GM19023 (cell line): ENCODE measurements at regions not wholly inside any gene's neighbourhood (a gene's known extent, or its start where the extent isn't known, plus 50 kb on each side); places are given as distances from the start of the nearest gene placed in this dataset.

Experiments
- ATAC-seq: cut with Tn5 transposase; IDR thresholded peaks from one replicate; pipeline ENCODE4 v1.9.1; 2021; ENCODE audit warnings: mild to moderate bottlenecking, moderate library complexity; ENCODE audit not compliant: unreplicated experiment

GRCh38 chr17:71402007-71402406 is 718.8 kb upstream of the SOX9 start:
- ATAC-seq, result no peak

DNA sequence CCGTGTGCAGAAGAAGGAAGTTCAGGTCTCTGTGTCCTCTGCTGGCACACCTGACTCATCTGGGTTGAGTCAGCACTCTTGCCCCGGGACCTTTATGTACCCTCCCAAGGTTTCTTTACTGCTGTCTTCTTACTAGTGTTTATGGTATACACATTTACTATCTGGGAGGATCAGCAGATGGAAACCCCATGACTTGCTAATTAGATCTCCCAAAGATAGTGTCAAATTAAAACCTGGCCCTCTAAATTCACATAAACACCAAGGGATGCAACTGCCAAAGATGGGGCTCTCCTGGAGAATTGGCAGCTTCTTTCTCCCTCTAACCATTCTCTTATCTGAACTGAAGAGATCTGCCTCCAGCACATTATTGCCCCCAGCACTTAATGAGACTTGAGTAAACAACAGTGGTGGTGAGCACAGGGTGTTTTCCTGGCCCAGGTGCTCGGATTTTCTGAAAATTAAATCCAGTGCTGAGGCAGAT is 718.1 kb upstream of the SOX9 start:
- ATAC-seq, result no peak

- no peak for ATAC-seq
Measured at GRCh38 chr17:71405101-71405500, 715.7 kb upstream of the SOX9 start.

DNA sequence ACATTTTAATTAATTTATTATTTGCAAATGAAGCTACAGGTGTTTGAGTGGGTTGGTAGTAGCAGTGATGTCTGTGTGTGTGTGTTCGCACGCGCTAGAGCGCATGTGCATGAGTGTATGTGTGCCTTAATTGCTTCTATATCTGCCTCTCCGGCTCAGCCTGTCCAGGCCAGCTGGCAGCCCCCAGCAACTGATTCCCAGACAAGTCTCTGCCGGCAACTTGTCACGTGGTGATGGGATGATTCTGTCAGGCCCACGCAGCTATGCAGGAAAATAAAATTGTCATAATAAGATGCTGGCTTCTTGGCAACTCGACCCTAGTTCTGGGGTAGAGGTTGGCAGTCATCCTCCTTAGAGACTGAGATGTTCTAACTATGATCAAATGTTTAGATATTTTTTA is 712.8 kb upstream of the SOX9 start:
- ATAC-seq, result no peak

DNA sequence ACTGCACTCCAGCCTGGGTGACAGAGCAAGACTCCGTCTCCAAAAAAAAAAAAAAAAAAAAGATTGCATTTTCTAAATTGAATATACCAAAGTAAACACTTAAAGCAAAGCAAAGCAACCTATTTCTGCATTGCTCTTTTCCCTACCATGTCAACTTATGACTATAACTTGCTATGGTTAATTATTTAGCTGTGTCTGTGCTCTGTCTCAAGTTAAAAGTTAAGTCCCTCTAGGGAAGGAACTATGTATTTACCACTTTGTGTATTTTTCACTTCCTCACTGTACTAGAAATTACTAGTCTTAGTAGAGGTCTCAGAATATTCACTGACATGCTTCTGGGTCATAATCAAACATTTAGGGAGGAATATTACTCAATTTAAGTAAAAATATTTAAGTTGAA is 711.7 kb upstream of the SOX9 start:
- no peak for ATAC-seq

DNA sequence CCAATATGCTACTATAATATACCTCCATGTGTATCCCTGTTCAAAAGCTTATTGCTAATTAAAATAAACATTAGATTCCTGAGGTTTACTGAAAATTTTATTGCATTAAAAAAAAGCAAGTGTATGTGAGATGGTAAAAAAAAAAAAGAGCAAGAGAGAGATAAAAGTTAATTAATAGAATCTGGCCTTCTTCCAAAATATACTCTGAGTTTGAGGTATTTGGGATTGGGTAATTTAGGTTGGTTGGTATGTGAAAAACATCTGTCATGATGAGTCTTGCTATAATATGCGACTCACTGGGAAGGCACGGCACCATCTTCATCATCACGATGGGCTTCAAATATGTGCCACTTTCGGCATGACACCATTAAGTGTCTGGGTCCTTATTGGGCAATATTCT is 711.1 kb upstream of the SOX9 start:
- no peak for ATAC-seq

DNA sequence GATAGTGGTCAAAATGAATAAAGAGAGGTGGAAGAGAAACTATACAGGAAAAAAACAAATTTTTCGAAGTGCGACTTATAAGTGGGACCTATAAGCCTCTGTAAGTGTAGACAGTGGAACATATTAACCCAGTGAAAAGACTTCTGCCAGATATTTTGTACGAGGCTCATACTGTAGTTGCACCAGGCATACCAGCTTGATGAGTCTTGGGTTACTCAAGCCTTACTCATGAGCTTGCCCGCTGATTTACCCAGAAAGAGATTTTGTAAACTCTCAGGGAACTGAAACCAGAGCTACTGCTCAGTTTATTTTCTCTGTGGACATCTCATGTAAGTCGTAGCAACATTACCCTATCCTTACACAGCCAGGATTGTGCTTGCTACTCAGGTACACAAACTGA is 708.0 kb upstream of the SOX9 start:
- no peak for ATAC-seq

DNA sequence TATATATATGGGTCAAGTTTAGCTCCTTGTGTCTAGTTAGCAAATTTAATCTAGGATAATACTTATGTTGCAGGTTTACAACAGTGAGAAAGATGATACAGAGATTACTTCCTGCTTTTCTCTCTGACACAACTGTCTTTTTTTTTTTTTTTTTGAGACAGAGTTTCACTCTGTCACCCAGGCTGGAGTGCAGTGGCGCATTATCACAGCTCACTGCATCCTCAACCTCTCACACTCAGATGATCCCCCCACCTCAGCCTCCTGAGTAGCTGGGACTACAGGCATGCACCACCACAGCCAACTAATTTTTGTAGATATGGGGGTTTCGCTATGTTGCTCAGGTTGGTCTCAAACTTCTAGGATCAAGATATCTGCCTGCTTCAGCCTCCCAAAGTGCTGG is 706.9 kb upstream of the SOX9 start:
- ATAC-seq, result no peak

- no peak for ATAC-seq
Measured at GRCh38 chr17:71417142-71417541, 703.7 kb upstream of the SOX9 start.

DNA sequence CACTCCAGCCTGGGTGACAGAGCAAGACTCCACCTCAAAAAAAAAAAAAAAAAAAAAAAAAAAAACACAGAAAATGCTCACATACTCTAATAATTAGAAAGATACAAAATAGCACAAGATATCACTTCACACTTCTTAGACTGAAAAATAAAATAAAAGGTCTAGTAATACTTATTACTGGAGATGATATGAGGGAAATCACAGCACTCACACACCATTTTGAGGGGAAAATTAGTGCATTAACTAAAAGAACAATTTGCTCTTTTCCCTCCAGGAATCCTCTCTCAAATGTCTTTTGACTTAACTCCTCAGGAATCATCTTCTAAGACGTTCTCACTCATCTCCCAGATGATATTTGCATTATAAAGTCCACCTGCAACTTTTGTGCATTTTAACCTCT is 697.9 kb upstream of the SOX9 start:
- no peak for ATAC-seq

DNA sequence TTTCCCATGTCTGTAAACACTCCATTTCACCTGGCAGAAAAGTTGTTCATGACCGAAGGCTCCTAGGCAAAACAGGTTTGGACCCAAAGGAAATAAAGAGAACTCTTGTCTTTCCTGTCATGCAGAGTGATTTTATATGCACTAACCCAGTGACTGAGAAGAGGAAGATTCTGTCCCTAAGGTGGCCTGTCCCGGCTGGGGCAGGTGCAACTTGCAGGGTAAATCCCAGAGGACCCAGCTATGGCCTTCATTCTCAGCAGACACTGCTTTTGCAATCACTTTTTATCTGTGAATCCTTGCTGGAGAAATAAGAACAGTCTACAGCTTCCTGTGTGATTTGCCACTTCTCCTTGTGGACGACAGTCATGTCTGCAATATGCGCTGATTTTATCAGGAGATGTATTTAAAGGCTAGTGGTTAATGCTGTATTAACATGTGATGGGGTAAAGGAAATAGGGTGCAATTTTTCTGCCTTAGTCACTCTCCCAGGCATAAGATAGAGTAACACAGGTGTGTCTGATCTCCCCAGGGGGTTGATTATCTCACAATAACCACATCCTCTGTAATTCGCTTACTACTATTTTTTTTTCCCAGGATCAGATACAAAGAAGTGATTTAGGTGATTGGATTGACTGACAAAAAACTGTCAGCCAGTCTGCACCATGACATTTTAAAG is 696.8 kb upstream of the SOX9 start:
- no peak for ATAC-seq

DNA sequence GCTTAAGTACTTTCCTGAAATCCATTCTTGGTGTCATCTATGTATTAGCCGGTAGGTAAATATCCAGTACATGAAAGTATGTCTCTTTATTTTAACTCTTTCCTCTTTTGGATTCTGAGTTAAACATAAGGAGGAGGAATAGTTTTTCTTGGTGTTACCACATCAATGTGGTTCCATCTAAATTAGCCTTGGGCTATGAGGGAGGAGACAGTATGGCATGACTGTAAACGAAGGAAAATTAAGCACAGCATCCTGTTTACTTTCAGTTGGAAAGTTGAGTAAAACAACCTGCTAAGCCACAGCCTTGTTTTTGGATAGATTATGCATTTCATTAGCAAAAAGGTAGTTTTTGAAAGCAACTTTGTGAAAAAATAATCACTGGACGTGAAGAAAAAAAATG is 693.0 kb upstream of the SOX9 start:
- ATAC-seq, result no peak

- no peak for ATAC-seq
Measured at GRCh38 chr17:71428897-71429296, 691.9 kb upstream of the SOX9 start.

GRCh38 chr17:71430281-71430680 is 690.5 kb upstream of the SOX9 start:
- no peak for ATAC-seq

DNA sequence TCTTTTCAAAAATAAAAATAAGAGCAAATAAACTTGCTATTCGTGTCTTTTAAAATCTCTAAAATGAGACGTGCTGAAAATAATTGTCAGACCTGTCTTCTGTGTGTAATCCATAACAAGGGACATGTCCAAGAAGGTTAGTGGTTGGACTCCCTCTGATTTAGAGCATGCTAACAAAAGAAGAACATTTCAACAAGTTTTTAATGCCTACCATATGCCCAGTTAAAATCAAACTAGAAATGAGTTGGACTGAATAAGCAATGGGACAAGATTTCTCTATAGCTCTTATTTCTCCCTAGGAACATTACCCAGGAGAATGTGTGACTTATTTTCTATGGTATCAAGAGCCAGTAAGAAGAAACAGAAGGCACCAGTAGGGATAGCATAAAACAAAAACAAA is 689.7 kb upstream of the SOX9 start:
- ATAC-seq, result no peak

DNA sequence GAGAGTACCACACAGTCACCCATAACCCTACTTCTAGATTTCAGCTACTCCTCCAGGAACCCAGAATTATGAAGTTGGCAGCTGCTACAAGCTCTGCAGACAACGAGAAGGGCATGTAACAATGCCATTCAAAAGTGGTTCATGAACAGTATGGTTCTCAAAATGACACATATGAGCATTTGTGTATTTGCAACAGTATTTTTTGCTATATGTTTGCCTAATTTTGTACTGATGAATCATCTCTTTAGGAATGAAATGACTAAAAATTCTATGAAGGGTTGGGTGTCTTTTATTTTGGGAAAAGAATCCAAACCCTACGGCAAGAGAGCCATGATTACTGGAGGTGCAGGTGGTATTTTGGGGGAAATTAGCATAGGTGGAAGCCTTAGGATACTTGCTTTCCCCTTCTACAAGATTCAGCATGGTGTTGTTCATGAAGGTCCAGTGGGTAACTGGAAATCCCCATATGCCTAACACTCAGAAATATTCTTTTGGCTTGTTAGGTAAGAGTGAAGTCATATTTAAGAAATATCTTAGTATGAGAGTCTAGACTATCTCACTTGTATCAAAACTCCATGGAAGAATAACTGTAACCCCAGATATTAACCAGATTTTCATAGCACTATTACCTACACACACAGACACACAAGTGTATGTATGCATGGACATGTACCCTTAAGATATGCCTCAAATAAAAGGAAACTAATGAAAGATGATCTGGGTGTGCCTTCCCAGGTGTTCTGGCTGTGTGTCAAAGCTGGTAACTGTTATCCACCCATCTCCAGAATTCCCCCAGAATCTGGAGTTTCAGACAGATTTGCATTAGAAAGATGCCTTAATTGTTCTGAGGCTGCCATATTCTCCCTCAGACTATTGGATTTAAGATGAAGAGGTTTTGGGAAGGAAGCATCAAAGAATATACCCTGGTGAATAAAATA is 688.2 kb upstream of the SOX9 start:
- no peak for ATAC-seq

DNA sequence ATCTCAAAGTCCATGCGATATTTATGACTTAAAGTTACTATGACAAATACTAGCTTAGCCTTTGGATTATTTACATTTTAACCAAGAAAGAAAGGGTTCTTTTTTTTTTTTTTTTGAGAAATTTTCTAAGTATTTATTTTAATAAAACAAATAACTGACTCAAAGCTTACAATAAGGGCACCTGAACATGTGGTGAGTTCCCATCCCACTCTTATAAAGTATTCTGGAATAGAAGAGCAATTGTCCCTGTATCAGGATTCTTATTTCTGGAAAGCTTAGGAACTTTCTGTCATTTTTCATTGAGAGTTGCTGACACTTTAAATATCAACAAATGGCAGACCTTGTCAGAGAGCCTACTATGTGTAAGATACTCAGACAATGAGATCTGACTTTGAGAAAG is 686.1 kb upstream of the SOX9 start:
- no peak for ATAC-seq

- no peak for ATAC-seq
Measured at GRCh38 chr17:71436479-71436878, 684.3 kb upstream of the SOX9 start.

DNA sequence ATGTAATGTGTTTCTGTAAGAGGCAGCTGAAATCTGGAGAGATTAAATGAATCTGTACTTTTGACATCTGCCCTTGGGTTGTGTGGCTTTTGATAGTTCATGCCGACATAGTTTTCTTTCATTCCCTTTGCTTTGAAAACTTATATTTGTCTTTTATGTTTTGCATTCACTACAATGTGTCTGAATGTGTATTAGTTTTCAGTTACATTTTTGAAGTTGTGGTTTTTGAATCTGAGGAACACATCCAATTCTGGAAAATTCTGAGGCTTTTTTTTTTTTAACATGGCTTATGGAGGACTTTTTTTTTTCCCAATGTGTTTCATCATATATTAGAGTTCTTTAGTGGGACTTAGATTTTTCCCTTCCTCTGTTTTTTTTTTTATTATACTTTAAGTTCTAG is 683.7 kb upstream of the SOX9 start:
- ATAC-seq, result no peak

DNA sequence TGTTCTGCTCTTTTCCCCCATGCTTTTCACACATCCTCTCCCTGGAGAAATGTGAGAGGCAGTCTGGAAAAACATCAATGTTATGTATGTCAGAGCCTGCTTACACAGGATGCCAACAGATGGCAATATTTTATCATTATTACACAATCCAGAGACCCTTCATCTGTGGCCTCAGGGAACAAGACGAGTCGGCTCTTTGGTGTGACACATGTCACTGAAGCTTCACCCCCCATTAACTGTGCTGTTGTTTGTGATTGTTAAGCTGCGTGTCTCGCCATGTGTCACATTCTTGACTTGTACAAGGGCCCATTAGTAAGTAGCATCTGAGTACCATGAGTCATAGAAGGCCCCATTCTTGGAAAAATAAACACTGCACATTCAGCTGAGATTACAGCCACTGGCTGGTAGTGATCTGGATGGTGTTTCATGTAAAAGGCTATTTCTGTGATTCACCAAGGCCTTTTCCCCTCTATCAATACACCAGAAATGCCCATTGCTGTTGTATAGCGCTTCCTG is 682.1 kb upstream of the SOX9 start:
- ATAC-seq, result no peak

DNA sequence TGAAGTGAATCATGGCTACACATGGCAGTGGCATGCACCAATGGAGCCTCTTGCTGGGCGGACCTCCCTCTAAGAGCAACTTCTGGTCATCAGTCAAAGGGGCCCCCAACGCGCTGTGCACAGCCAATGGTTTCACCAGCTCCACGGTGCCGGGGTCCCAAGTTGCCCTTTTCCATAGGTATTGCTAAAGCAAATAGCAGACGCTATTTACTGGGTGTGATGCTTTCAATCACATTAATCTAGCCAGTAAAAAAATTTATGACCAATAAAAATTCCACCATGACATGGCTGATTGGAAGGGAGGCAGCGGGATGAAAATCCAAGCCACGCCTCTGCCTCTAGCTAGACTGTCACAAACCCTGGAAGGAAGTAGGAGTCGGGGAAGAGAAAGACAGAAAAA is 680.3 kb upstream of the SOX9 start:
- ATAC-seq, result no peak

- no peak for ATAC-seq
Measured at GRCh38 chr17:71441098-71441497, 679.7 kb upstream of the SOX9 start.
